A549 (cell line): ENCODE measurements at regions not wholly inside any gene's neighbourhood (a gene's known extent, or its start where the extent isn't known, plus 50 kb on each side); places are given as distances from the start of the nearest gene placed in this dataset.

ENCODE experiments used
- BHLHE40 ChIP-seq: IDR thresholded peaks from 2 replicates; pipeline ENCODE4 v1.6.1; 2012; ENCODE audit warnings: low read depth, low read length, inconsistent platforms
- CBX8 ChIP-seq: fragments of 200-600 bp; sonication (generic); IDR thresholded peaks from 2 replicates; pipeline ENCODE4 v1.6.1; 2016
- HDAC2 ChIP-seq: fragments of 200-600 bp; sonication (generic); IDR thresholded peaks from 2 replicates; pipeline ENCODE4 v1.6.1; 2016
- POLR2A ChIP-seq: IDR thresholded peaks from 2 replicates; pipeline ENCODE4 v1.6.1; 2012; ENCODE audit warnings: mild to moderate bottlenecking, low read length

DNA sequence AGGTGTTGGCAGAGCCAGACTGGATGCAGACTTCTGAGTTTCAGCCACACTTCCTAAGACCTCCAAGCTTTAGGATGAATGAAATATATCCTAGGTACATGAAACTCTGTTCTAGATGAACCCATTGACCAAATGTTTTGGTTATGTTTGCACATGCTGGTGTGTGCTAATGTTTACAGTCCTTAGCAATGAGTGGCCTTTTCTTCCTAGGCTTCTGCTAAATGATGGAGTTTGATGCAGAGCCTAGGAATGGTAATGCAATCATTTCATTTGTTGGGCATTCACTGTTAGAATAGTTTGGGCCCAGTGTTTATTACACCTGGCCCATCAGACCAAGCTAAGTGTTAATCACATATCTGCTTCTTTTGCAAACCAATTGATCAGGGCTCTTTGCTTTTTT lies 464.7 kb downstream of the MEIS1 start:
- TF ChIP-seq POLR2A = no peak
- TF ChIP-seq CBX8 = no peak
- TF ChIP-seq HDAC2 = no peak
- TF ChIP-seq BHLHE40 = no peak
